A673 (cell line): ENCODE measurements at regions not wholly inside any gene's neighbourhood (a gene's known extent, or its start where the extent isn't known, plus 50 kb on each side); places are given as distances from the start of the nearest gene placed in this dataset.
A peak's percentile ranks its signal among the peaks of the same experiment; 100 is the strongest.

Experiments
- BruUV-seq: library from RNA; stranded (reverse); fragments of 400-500 nt; replicated peaks from 2 replicates; lab custom pipeline; 2021; lab: Mats Ljungman, UMichigan
- CTCF ChIA-PET: fragments of 300-600 bp; sonication (Branson Sonifier 250); formaldehyde crosslinking; loops from one replicate; lab custom pipeline; 2022; ENCODE audit warnings: antibody characterized with exemption; lab: Charles Lee
- POLR2A ChIA-PET: fragments of 300-600 bp; sonication (Branson Sonifier 250); formaldehyde crosslinking; loops from one replicate; lab custom pipeline; 2022; ENCODE audit warnings: antibody characterized with exemption; ENCODE audit not compliant: low non-redundant PET; lab: Charles Lee
- DNase-seq: peaks from one replicate; pipeline ENCODE4 v3.0.0-alpha.2; 2015; ENCODE audit warnings: low spot score
- H3K27ac ChIP-seq: fragments of 200-600 bp; sonication (generic); 2 replicates; pipeline ENCODE4 v1.5.1; 2016; ENCODE audit warnings: mixed run types, low read depth, mild to moderate bottlenecking, mixed read lengths, antibody characterized with exemption, low read length; ENCODE audit not compliant: poor library complexity, severe bottlenecking
- H3K27me3 ChIP-seq: fragments of 200-600 bp; sonication (generic); replicated peaks from 2 replicates; pipeline ENCODE4 v1.6.1; 2017; ENCODE audit warnings: mixed run types, low read depth, mild to moderate bottlenecking, mixed read lengths, antibody characterized with exemption, low read length; ENCODE audit not compliant: insufficient read depth, poor library complexity
- H3K36me3 ChIP-seq: fragments of 200-600 bp; sonication (generic); 2 replicates; pipeline ENCODE4 v1.6.1; 2016; ENCODE audit warnings: mixed run types, mild to moderate bottlenecking, mixed read lengths, antibody characterized with exemption, low read length; ENCODE audit not compliant: insufficient read depth, poor library complexity, severe bottlenecking
- H3K4me1 ChIP-seq: fragments of 200-600 bp; sonication (generic); 2 replicates; pipeline ENCODE4 v1.6.1; 2017; ENCODE audit warnings: mixed run types, mild to moderate bottlenecking, mixed read lengths, antibody characterized with exemption, low read length; ENCODE audit not compliant: insufficient read depth, poor library complexity, severe bottlenecking
- H3K4me3 ChIP-seq: fragments of 200-600 bp; sonication (generic); 2 replicates; pipeline ENCODE4 v1.5.1; 2016; ENCODE audit warnings: low read depth, mixed run types, mild to moderate bottlenecking, mixed read lengths, low read length; ENCODE audit not compliant: poor library complexity, severe bottlenecking
- H3K9me3 ChIP-seq: fragments of 200-600 bp; sonication (generic); 2 replicates; pipeline ENCODE4 v1.6.1; 2016; ENCODE audit warnings: mixed run types, low read depth, mild to moderate bottlenecking, mixed read lengths, antibody characterized with exemption, low read length; ENCODE audit not compliant: poor library complexity, severe bottlenecking
- EZH2 ChIP-seq: fragments of 200-600 bp; sonication (generic); IDR thresholded peaks from 2 replicates; pipeline ENCODE4 v1.6.1; 2017; ENCODE audit warnings: borderline replicate concordance, low read depth, mild to moderate bottlenecking, mixed read lengths, antibody characterized with exemption, low read length; ENCODE audit not compliant: poor library complexity, severe bottlenecking
- intact Hi-C: fragments of 100-400 bp; cut with micrococcal nuclease; formaldehyde crosslinking; loops from one replicate; pipeline ENCODE4 v1.10.0; 2022; ENCODE audit not compliant: unreplicated experiment
- TF ChIP-seq, protein P1 (sequence below): fragments of 300-800, 200-600 bp; sonication (generic); conservative IDR thresholded peaks from 2 replicates; pipeline ENCODE4 v1.5.1; 2017; ENCODE audit warnings: low read depth, mild to moderate bottlenecking, antibody characterized with exemption, low read length, moderate library complexity, mixed read lengths

DNA sequence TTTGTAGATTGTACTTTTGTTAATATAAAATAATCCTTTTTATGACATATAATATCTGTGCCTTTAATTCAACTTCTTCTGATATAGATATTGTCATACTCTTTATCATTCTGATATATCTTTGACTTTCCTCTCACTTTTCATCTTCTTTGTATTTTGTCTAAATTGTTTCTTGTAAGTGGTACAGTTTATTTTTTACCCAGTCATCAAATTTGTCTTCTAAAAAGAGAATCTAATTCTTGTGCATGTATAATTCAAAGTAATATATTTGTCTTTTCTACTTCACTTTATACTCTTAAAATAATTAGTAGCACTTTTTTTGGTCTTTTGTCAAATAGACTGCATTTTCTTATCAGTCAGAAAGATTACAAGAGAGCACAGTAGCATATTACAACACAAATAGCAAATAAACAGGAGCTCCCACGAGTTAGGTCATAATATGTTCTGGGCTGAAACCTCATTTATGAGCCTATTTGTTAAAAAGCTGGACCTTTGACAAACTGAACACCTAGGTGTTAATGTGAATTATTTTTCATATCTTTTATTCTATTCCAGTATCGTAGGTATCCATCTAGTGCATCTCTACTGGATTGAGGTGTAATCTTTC, 379.7 kb upstream of the B3GALT2 start:
- Histone ChIP-seq H3K9me3 (no peaks in the 10 kb centered on the region), H3K36me3 (no peaks in the 10 kb centered on the region), H3K4me3 (no peak overlapping the region), H3K4me1 (no peaks in the 10 kb centered on the region), H3K27me3 (no peaks in the 10 kb centered on the region), H3K27ac (no peak overlapping the region)
- ChIA-PET CTCF (no interaction called here), POLR2A (no interaction called here)
- intact Hi-C loops: no loop called here
- BruUV-seq: no TSS peak
- TF ChIP-seq, protein P1, sequence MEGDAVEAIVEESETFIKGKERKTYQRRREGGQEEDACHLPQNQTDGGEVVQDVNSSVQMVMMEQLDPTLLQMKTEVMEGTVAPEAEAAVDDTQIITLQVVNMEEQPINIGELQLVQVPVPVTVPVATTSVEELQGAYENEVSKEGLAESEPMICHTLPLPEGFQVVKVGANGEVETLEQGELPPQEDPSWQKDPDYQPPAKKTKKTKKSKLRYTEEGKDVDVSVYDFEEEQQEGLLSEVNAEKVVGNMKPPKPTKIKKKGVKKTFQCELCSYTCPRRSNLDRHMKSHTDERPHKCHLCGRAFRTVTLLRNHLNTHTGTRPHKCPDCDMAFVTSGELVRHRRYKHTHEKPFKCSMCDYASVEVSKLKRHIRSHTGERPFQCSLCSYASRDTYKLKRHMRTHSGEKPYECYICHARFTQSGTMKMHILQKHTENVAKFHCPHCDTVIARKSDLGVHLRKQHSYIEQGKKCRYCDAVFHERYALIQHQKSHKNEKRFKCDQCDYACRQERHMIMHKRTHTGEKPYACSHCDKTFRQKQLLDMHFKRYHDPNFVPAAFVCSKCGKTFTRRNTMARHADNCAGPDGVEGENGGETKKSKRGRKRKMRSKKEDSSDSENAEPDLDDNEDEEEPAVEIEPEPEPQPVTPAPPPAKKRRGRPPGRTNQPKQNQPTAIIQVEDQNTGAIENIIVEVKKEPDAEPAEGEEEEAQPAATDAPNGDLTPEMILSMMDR: no peak
- TF ChIP-seq EZH2: no peak
- DNase-seq: no peak

DNA sequence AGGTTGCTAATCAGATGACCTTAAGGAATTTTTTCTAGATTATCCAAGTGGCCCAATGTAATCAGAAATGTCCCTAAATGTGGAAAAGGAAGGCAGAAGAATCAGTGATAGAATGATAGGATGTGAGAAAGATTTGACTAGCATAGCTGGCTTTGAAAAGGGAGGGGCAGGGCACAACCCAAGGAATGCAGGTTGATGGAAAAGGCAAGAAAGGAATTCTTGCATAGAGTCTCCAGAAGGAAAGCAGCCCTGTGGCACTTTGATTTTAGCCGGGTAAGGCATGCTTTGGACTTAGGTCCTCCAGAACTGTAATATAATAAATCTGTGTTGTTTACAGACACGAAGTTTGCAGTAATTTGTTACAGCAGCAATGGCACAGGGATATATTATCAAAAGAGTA, 375.7 kb upstream of the B3GALT2 start:
- no peak for DNase-seq
- no peaks in the 10 kb centered on the region for H3K36me3 ChIP-seq
- H3K9me3 ChIP-seq: no peaks in the 10 kb centered on the region
- POLR2A ChIA-PET: no interaction called here
- H3K27ac ChIP-seq: no peak overlapping the region
- TF ChIP-seq, protein P1: no peak
- TF ChIP-seq EZH2: no peak
- CTCF ChIA-PET: no interaction called here
- no peaks in the 10 kb centered on the region for H3K4me1 ChIP-seq
- BruUV-seq: no TSS peak
- H3K27me3 ChIP-seq: no peaks in the 10 kb centered on the region
- no peak overlapping the region for H3K4me3 ChIP-seq
- intact Hi-C loops: no loop called here

DNA sequence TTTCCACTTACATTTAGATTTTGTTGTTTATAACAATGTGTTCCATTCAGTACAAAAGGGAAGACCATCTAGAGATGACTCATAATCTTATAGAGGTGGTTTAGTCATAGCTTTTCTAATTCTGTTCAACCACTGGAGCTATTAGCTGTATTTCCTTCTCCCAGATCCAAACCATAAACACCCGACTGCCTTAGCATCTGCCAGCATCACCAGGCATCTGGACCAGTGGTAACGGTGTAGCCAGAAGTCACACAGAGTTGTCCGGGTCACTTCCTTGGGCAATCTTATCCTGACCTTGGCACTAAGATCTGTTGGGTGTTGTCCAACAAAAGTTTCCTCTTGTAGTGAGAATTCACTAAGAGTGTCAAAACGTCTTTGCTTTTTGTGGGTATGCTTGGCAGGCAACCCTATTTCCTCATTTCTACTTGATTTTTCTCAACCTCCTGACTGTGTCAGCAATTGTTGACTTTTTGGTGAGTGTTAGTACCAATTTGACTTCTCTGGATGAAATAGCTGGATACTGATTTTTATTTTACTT, 372.1 kb upstream of the B3GALT2 start:
- Histone ChIP-seq H3K36me3 (no peaks in the 10 kb centered on the region), H3K9me3 (no peaks in the 10 kb centered on the region), H3K4me3 (no peak overlapping the region), H3K27me3 (no peaks in the 10 kb centered on the region), H3K4me1 (no peaks in the 10 kb centered on the region), H3K27ac (no peak overlapping the region)
- POLR2A ChIA-PET: no interaction called here
- peak; percentile 18 for DNase-seq
- intact Hi-C loops: no loop called here
- no peak for TF ChIP-seq EZH2
- TF ChIP-seq, protein P1: no peak
- CTCF ChIA-PET: no interaction called here
- BruUV-seq: no TSS peak
